ENCODE measurements at regions not wholly inside any gene's neighbourhood (a gene's known extent, or its start where the extent isn't known, plus 50 kb on each side); places are given as distances from the start of the nearest gene placed in this dataset.

DNA sequence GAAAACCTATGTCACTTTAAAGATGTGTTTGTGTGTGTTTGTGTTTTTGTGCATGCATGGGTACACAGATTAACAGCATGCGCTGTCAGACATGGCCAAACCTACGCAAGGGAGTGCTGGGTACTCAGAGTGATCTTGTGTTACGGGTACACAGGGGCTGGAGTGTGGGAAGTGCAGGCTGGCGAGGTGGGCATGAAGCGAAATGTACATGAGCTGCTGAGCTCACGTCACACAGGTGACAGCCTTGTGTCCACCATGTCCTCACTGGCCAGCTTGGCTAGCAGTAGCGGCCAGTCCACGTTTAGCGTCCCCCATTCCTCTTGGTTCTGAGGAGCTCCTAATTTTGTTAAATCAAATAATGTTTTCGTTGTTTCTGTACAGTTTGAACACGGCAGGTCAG is 979.7 kb upstream of the TMEM132C start:
- peaks cover 0 to 3% of the 10 kb centered on the region in 2 donors for H3K9me3 ChIP-seq (ENCODE audit: control insufficient read depth in 2 of 2, insufficient read depth in 1 of 2, low read depth in 1 of 2, low read length in 1 of 2)
- no peaks in the 10 kb centered on the region for H3K27me3 ChIP-seq (ENCODE audit: control insufficient read depth in 1 of 2, insufficient read depth in 2 of 2, low read length in 2 of 2)
- H3K36me3 ChIP-seq (ENCODE audit: control insufficient read depth in 2 of 2, insufficient read depth in 2 of 2, low read length in 1 of 2) = no peaks in the 10 kb centered on the region
- WGBS, 2 donors = 90 to 91% methylated on average over 11 of the region's 11 CpGs
- H3K4me3 ChIP-seq (ENCODE audit: low read depth in 1 of 2, low read length in 2 of 2) = no peak overlapping the region
- no peak overlapping the region for H3K27ac ChIP-seq (ENCODE audit: low read depth in 2 of 2, low read length in 1 of 2)
- H3K4me1 ChIP-seq (ENCODE audit: control insufficient read depth in 2 of 2, insufficient read depth in 2 of 2, low read length in 1 of 2) = no peaks in the 10 kb centered on the region

DNA sequence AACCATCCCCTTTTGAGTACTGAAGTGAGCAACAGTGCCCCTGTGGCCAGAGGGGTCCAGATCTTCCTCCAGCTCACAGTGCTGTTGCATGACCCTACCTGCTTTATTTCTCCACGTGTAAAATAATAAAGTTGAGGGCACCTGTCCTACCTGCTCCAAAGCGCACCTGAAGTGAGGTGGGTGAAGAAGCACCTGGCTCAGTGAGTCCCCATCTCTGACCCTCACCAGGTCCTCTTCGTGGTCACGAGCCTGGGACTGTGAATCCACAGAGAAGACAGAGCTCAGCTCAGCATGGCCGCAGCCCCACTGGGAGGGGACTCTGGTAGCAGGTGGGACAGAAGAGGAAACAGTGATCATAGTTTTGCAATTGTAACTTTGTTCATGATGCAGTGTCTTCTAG is 976.7 kb upstream of the TMEM132C start:
- H3K4me3 ChIP-seq (ENCODE audit: low read depth in 1 of 2, low read length in 2 of 2) = no peak overlapping the region

DNA sequence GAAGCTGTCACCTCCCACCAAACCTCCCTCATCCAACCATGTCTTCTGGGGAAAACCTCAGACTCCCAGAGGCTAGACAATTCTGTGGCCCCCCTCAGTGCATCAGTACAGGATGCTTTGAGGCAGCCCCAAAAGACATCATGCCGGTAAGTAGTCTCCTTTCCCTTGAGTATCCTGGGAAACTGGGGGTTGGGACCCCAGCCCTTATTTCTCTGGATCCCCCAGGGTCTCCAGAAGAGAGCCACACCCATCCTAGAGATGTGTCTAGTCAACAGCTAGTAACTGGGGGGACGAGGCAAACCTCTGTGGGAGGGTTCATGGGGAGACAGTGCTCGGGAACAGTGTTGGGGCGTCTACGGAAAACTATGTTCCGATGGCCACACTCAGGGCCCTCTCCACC is 974.2 kb upstream of the TMEM132C start:
- H3K36me3 ChIP-seq (ENCODE audit: control insufficient read depth in 2 of 2, insufficient read depth in 2 of 2, low read length in 1 of 2) = no peaks in the 10 kb centered on the region
- no peaks in the 10 kb centered on the region for H3K27me3 ChIP-seq (ENCODE audit: control insufficient read depth in 1 of 2, insufficient read depth in 2 of 2, low read length in 2 of 2)
- no peaks in the 10 kb centered on the region for H3K4me1 ChIP-seq (ENCODE audit: control insufficient read depth in 2 of 2, insufficient read depth in 2 of 2, low read length in 1 of 2)
- H3K9me3 ChIP-seq (ENCODE audit: control insufficient read depth in 2 of 2, insufficient read depth in 1 of 2, low read depth in 1 of 2, low read length in 1 of 2) = peaks cover 0 to 3% of the 10 kb centered on the region in 2 donors
- H3K4me3 ChIP-seq (ENCODE audit: low read depth in 1 of 2, low read length in 2 of 2) = no peak overlapping the region
- no peak overlapping the region for H3K27ac ChIP-seq (ENCODE audit: low read depth in 2 of 2, low read length in 1 of 2)
- WGBS, 2 donors = 81 to 91% methylated on average over 6 of the region's 6 CpGs

More for the DNA sequence above, 976.7 kb upstream of the TMEM132C start:
- no peaks in the 10 kb centered on the region for H3K4me1 ChIP-seq (ENCODE audit: control insufficient read depth in 2 of 2, insufficient read depth in 2 of 2, low read length in 1 of 2)
- 81 to 88% methylated on average over 5 of the region's 5 CpGs for WGBS, 2 donors
- peaks cover 0 to 3% of the 10 kb centered on the region in 2 donors for H3K9me3 ChIP-seq (ENCODE audit: control insufficient read depth in 2 of 2, insufficient read depth in 1 of 2, low read depth in 1 of 2, low read length in 1 of 2)
- no peaks in the 10 kb centered on the region for H3K27me3 ChIP-seq (ENCODE audit: control insufficient read depth in 1 of 2, insufficient read depth in 2 of 2, low read length in 2 of 2)
- H3K27ac ChIP-seq (ENCODE audit: low read depth in 2 of 2, low read length in 1 of 2) = no peak overlapping the region
- no peaks in the 10 kb centered on the region for H3K36me3 ChIP-seq (ENCODE audit: control insufficient read depth in 2 of 2, insufficient read depth in 2 of 2, low read length in 1 of 2)

DNA sequence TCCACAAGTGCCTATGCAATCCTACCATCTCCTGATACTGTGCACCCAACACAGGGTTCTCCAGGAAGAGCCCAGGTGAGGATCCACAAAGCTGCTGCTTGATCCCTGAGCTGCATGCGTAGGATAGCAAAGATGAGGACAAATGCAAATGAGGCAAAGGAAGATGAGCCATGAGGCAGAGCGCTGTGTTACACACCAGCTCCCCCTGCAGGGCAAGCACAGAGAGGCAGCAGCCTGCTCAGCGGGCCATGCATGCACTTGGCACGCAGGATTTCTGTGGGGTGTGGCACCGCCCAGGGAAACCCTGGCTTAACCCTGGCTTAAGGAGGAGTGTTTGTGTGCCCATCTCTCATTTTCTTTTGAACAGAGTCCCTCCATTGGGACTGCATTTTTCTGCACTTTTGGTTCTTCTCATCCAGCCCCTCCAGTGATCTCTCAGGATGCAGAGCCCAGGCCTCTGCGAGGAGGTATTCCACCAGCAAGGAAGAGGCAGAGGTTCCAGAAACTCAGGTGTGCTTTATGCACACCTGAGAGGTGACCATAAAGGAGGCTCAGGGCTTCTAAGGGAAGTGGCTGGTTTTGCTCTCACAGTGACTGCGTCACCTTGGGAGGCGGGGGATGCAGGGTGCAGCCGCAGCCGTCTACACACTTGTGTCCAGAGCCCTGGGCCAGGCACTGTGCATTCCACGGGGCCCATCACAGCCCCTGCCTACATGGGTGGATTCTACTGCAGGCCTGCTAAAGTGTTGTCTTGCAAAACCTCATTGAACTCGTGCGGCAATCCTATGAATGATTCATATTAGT is 973.3 kb upstream of the TMEM132C start:
- 65 to 70% methylated on average over 13 of the region's 13 CpGs for WGBS, 2 donors
- Histone ChIP-seq H3K27me3 (ENCODE audit: control insufficient read depth in 1 of 2, insufficient read depth in 2 of 2, low read length in 2 of 2) (no peaks in the 10 kb centered on the region), H3K9me3 (ENCODE audit: control insufficient read depth in 2 of 2, insufficient read depth in 1 of 2, low read depth in 1 of 2, low read length in 1 of 2) (peaks cover 0 to 3% of the 10 kb centered on the region in 2 donors), H3K36me3 (ENCODE audit: control insufficient read depth in 2 of 2, insufficient read depth in 2 of 2, low read length in 1 of 2) (no peaks in the 10 kb centered on the region), H3K27ac (ENCODE audit: low read depth in 2 of 2, low read length in 1 of 2) (no peak overlapping the region), H3K4me3 (ENCODE audit: low read depth in 1 of 2, low read length in 2 of 2) (no peak overlapping the region), H3K4me1 (ENCODE audit: control insufficient read depth in 2 of 2, insufficient read depth in 2 of 2, low read length in 1 of 2) (no peaks in the 10 kb centered on the region)

DNA sequence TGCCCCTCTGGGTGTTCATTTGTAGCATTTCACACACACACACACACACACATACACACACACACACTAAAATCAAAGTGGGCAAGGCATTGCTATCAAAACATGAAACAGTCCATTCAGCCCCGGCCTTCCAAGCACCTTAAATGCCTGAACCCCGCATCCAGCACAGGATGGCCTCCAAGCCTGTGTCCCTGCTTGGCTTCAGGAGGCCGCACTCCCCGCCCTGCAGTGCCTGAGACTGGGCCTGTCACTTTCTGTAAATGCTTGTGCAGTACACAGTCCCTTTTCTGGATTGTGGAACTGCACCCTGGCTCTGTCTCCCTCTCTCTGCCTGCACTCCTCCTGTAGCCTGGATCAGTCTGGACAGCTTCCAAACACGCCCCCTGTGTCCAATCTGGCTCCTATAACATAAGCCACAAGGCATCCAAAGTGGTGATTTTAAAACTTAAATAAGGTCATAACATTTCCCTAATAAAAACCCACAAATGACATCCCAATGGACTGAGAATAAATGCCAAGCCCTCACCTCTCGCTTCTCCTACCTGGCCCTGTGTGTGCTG is 972.2 kb upstream of the TMEM132C start:
- Histone ChIP-seq H3K4me1 (ENCODE audit: control insufficient read depth in 2 of 2, insufficient read depth in 2 of 2, low read length in 1 of 2) (no peaks in the 10 kb centered on the region), H3K36me3 (ENCODE audit: control insufficient read depth in 2 of 2, insufficient read depth in 2 of 2, low read length in 1 of 2) (no peaks in the 10 kb centered on the region), H3K27ac (ENCODE audit: low read depth in 2 of 2, low read length in 1 of 2) (no peak overlapping the region), H3K4me3 (ENCODE audit: low read depth in 1 of 2, low read length in 2 of 2) (no peak overlapping the region), H3K9me3 (ENCODE audit: control insufficient read depth in 2 of 2, insufficient read depth in 1 of 2, low read depth in 1 of 2, low read length in 1 of 2) (no peaks in the 10 kb centered on the region), H3K27me3 (ENCODE audit: control insufficient read depth in 1 of 2, insufficient read depth in 2 of 2, low read length in 2 of 2) (no peaks in the 10 kb centered on the region)
- WGBS, 2 donors = 75 to 79% methylated on average over 6 of the region's 6 CpGs

DNA sequence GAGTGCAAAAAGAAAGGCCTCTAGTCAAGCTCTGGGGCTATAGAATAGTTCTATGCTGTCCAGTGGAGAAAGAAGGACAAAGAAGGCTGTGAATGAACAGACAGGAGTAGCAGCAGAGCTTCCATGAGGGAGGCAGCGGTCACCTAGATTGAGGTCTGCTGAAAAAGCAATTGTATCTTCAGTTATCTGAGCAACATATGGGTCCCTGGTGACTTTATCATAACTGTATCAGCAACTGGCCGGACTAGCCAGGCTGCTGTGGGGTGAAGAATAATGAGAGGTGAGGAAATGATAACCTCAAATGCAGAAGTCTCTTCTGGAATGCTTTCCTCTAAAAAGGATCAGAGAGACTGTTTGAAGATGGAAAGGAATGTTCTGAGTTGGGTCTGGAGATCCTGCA is 971.3 kb upstream of the TMEM132C start:
- H3K27me3 ChIP-seq (ENCODE audit: control insufficient read depth in 1 of 2, insufficient read depth in 2 of 2, low read length in 2 of 2) = no peaks in the 10 kb centered on the region
- no peaks in the 10 kb centered on the region for H3K4me1 ChIP-seq (ENCODE audit: control insufficient read depth in 2 of 2, insufficient read depth in 2 of 2, low read length in 1 of 2)
- H3K36me3 ChIP-seq (ENCODE audit: control insufficient read depth in 2 of 2, insufficient read depth in 2 of 2, low read length in 1 of 2) = no peaks in the 10 kb centered on the region
- H3K4me3 ChIP-seq (ENCODE audit: low read depth in 1 of 2, low read length in 2 of 2) = no peak overlapping the region
- H3K27ac ChIP-seq (ENCODE audit: low read depth in 2 of 2, low read length in 1 of 2) = no peak overlapping the region
- no peaks in the 10 kb centered on the region for H3K9me3 ChIP-seq (ENCODE audit: control insufficient read depth in 2 of 2, insufficient read depth in 1 of 2, low read depth in 1 of 2, low read length in 1 of 2)
- WGBS, 2 donors = 69% methylated on average over 2 of the region's 2 CpGs

DNA sequence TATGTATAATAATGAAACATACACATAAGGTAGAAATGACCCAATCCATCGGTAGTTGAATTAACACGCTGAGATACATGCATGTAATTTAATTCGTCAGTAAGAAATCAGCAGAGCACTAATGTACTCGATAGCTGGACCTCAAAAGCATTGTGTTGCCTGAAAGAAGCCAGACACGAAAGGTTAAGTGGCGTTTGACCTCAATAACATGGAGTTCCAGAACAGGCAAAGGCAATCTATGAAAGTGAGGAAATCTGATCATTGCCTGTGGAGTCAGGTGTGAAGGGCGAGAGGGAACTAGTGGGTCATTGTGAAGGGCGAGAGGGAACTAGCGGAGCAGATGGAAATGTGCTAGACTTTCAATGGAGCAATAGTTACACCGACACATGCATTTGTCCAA is 970.4 kb upstream of the TMEM132C start:
- Histone ChIP-seq H3K9me3 (ENCODE audit: control insufficient read depth in 2 of 2, insufficient read depth in 1 of 2, low read depth in 1 of 2, low read length in 1 of 2) (no peaks in the 10 kb centered on the region), H3K4me1 (ENCODE audit: control insufficient read depth in 2 of 2, insufficient read depth in 2 of 2, low read length in 1 of 2) (no peaks in the 10 kb centered on the region), H3K36me3 (ENCODE audit: control insufficient read depth in 2 of 2, insufficient read depth in 2 of 2, low read length in 1 of 2) (no peaks in the 10 kb centered on the region), H3K4me3 (ENCODE audit: low read depth in 1 of 2, low read length in 2 of 2) (no peak overlapping the region), H3K27ac (ENCODE audit: low read depth in 2 of 2, low read length in 1 of 2) (no peak overlapping the region), H3K27me3 (ENCODE audit: control insufficient read depth in 1 of 2, insufficient read depth in 2 of 2, low read length in 2 of 2) (no peaks in the 10 kb centered on the region)
- 87 to 88% methylated on average over 10 of the region's 10 CpGs for WGBS, 2 donors

DNA sequence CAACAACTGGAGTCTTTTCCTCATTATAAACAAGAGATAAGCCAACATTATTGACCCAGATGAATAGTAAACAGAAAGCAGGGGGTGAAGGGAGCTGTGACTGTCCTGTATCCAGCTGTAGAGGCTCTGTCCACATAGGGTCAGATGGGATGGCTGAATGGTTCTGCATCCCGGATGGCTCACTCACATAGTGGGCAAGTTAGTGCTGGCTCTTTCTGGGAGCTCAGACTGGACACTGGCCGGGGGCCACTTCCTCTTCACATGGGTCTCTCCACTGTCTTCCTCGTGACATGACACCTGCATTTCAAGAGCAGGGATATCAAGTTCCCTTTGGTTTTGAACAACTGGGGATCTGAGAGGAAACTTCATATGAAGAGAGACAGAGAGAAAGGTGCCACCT is 969.6 kb upstream of the TMEM132C start:
- H3K9me3 ChIP-seq (ENCODE audit: control insufficient read depth in 2 of 2, insufficient read depth in 1 of 2, low read depth in 1 of 2, low read length in 1 of 2) = no peaks in the 10 kb centered on the region
- H3K27me3 ChIP-seq (ENCODE audit: control insufficient read depth in 1 of 2, insufficient read depth in 2 of 2, low read length in 2 of 2) = no peaks in the 10 kb centered on the region
- H3K4me1 ChIP-seq (ENCODE audit: control insufficient read depth in 2 of 2, insufficient read depth in 2 of 2, low read length in 1 of 2) = no peaks in the 10 kb centered on the region
- 76 to 82% methylated on average over 3 of the region's 3 CpGs for WGBS, 2 donors
- no peaks in the 10 kb centered on the region for H3K36me3 ChIP-seq (ENCODE audit: control insufficient read depth in 2 of 2, insufficient read depth in 2 of 2, low read length in 1 of 2)
- H3K27ac ChIP-seq (ENCODE audit: low read depth in 2 of 2, low read length in 1 of 2) = no peak overlapping the region
- no peak overlapping the region for H3K4me3 ChIP-seq (ENCODE audit: low read depth in 1 of 2, low read length in 2 of 2)

DNA sequence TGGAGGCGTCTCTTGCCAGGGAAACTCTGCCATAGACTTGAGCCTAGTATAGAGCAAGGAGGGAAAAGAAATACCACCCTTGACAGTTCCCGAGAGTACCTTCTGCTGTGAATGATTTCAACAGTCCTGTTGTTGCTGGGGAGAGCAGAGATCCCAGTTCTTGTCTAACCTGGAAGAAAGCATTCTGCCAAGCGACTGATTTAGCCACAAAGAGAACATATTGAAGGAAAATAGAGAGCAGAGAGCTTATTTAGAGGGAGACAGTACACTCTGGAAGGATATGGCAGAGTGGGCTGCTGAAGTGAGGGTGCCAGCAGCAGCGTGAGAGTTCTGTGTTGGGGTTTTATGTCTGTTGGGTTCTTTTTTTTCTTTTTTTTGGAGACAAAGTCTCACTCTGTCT is 966.9 kb upstream of the TMEM132C start:
- H3K9me3 ChIP-seq (ENCODE audit: control insufficient read depth in 2 of 2, insufficient read depth in 1 of 2, low read depth in 1 of 2, low read length in 1 of 2) = peaks cover 0 to 4% of the 10 kb centered on the region in 2 donors
- H3K4me1 ChIP-seq (ENCODE audit: control insufficient read depth in 2 of 2, insufficient read depth in 2 of 2, low read length in 1 of 2) = no peaks in the 10 kb centered on the region
- no peak overlapping the region for H3K27ac ChIP-seq (ENCODE audit: low read depth in 2 of 2, low read length in 1 of 2)
- no peaks in the 10 kb centered on the region for H3K36me3 ChIP-seq (ENCODE audit: control insufficient read depth in 2 of 2, insufficient read depth in 2 of 2, low read length in 1 of 2)
- 81% methylated on average over 4 of the region's 4 CpGs for WGBS, 2 donors
- H3K4me3 ChIP-seq (ENCODE audit: low read depth in 1 of 2, low read length in 2 of 2) = no peak overlapping the region
- no peaks in the 10 kb centered on the region for H3K27me3 ChIP-seq (ENCODE audit: control insufficient read depth in 1 of 2, insufficient read depth in 2 of 2, low read length in 2 of 2)

DNA sequence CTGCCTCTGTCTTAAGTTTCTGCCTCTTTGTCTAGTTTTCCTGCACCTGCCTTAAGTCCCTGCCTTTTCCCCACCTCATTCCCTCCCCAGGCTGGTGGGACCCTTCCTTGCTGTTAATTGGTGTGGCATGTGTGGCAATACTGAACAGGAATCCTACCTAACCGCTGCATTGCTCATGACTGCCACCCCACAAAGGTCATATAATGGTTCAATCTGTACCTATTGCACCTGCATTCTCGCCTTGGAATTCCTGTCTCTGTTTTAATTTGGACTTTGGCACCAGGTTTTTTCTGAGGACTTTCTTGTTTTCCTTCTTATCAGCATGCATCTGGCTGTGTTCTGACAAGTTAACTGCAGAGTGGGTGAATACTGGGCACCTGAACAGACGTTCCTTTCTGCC is 966.2 kb upstream of the TMEM132C start:
- WGBS, 2 donors = 45 to 54% methylated on average over 3 of the region's 3 CpGs
- peaks cover 0 to 6% of the 10 kb centered on the region in 2 donors for H3K9me3 ChIP-seq (ENCODE audit: control insufficient read depth in 2 of 2, insufficient read depth in 1 of 2, low read depth in 1 of 2, low read length in 1 of 2)
- H3K4me3 ChIP-seq (ENCODE audit: low read depth in 1 of 2, low read length in 2 of 2) = no peak overlapping the region
- no peak overlapping the region for H3K27ac ChIP-seq (ENCODE audit: low read depth in 2 of 2, low read length in 1 of 2)
- H3K36me3 ChIP-seq (ENCODE audit: control insufficient read depth in 2 of 2, insufficient read depth in 2 of 2, low read length in 1 of 2) = no peaks in the 10 kb centered on the region
- H3K4me1 ChIP-seq (ENCODE audit: control insufficient read depth in 2 of 2, insufficient read depth in 2 of 2, low read length in 1 of 2) = no peaks in the 10 kb centered on the region
- no peaks in the 10 kb centered on the region for H3K27me3 ChIP-seq (ENCODE audit: control insufficient read depth in 1 of 2, insufficient read depth in 2 of 2, low read length in 2 of 2)
